ENCODE measurements at regions not wholly inside any gene's neighbourhood (a gene's known extent, or its start where the extent isn't known, plus 50 kb on each side); places are given as distances from the start of the nearest gene placed in this dataset.

DNA sequence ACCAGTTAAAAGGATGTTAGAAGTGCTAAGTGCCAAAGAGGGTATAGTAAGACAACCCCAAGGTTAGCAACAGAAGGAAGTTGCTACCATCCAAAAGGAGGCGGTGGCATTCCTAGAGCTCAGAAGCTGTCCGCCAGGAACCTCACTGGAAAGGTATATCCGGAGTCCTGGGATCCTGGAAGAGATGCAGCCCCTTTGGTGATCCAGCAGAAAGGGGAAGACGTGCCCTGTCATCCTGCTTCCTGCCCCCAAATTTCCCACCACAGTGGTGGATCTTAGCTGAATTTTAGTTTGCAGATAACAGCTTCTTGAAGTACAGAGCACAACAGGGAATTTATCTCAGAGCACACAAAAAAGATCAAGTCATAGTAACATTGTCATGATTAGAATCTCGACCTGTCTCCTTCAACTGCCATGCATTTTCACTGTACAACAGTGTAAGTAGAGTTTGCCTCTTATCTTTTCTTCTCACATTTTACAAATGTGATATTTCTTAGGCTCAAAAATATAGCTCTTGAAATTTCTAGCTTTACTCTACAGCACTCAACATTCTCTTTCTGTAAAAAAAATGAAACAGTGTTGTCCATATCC, 526.3 kb downstream of the SOX5 start:
- TF ChIP-seq TAF1 (IDR thresholded peaks at IDR 0.05; ENCODE audit: borderline replicate concordance, low read depth, low read length) = no peak
- no peak for TF ChIP-seq POLR2A (IDR thresholded peaks at IDR 0.05; ENCODE audit: low read depth, low read length)
- no peak for TF ChIP-seq POLR2AphosphoS5 (IDR thresholded peaks at IDR 0.05; ENCODE audit: low read depth, low read length)
- DNase-seq (ENCODE audit: insufficient read length) = no peak
- no peak for FAIRE-seq

- FAIRE-seq (no peak), DNase-seq (ENCODE audit: insufficient read length) (no peak)
- TF ChIP-seq TAF1 (IDR thresholded peaks at IDR 0.05; ENCODE audit: borderline replicate concordance, low read depth, low read length) (no peak), POLR2AphosphoS5 (IDR thresholded peaks at IDR 0.05; ENCODE audit: low read depth, low read length) (no peak), POLR2A (IDR thresholded peaks at IDR 0.05; ENCODE audit: low read depth, low read length) (no peak)
These were observed 525.7 kb downstream of the SOX5 start for GRCh38 chr12:23423796-23424195.

DNA sequence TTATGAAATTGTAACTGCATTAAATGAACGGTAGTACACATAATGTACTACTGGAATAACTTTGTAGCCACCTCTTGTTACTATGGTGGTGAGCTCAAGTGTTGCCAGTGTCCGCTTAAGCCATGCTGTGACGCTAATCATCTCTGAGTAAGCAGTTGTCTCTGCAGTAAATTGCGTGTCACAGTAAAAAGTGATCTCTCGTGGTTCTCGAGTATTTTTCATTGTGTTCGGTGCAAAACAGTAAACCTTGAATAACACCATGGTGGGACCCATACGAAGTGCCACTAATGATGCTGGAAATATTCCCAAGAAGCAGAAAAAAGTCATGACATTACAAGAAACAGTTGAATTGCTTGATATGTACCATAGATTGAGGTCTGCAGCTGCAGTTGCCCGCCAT, 524.8 kb downstream of the SOX5 start:
- TF ChIP-seq TAF1 (IDR thresholded peaks at IDR 0.05; ENCODE audit: borderline replicate concordance, low read depth, low read length) (no peak), POLR2AphosphoS5 (IDR thresholded peaks at IDR 0.05; ENCODE audit: low read depth, low read length) (no peak), POLR2A (IDR thresholded peaks at IDR 0.05; ENCODE audit: low read depth, low read length) (no peak)
- DNase-seq (ENCODE audit: insufficient read length) (no peak), FAIRE-seq (no peak)

DNA sequence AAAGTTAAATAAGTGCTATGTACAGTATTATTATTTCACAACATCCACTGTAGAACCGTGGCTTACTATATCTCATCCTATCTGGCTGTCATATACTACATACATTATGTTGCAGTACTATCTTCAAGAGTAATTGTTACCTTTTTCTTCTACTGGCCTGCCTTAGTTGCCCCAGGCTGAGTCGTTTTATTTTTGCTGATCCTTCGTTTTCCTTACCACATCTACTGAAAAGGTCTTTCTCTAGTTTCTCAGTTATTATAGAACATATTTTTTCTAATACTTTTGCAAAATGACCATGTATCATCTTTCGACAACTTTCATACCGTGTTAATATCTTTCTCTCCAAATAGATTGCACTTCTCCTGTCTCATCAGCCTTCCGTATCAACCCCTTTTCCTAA, 523.1 kb downstream of the SOX5 start:
- FAIRE-seq (no peak), DNase-seq (ENCODE audit: insufficient read length) (no peak)
- no peak for TF ChIP-seq TAF1 (IDR thresholded peaks at IDR 0.05; ENCODE audit: borderline replicate concordance, low read depth, low read length)
- TF ChIP-seq POLR2A (IDR thresholded peaks at IDR 0.05; ENCODE audit: low read depth, low read length) = no peak
- no peak for TF ChIP-seq POLR2AphosphoS5 (IDR thresholded peaks at IDR 0.05; ENCODE audit: low read depth, low read length)

DNA sequence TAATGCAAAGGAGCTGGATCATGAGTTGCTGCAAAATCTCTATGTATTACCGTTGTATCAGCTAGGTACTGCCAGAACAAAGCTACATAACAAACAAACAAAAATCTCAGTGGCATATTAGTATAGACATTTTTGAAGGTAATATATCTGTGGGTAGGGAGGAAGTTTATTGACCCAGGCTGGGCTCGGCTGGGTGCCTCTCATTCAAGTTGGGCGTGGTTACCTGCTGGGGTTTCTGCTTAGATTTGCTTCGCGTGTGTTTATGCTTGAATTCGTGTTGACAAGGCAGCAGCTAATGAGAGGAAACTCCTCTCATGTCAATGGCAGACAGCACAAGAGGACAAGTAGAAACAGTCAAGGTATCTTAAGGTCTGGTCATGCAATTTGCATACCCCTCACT, 520.7 kb downstream of the SOX5 start:
- FAIRE-seq (no peak), DNase-seq (ENCODE audit: insufficient read length) (no peak)
- TF ChIP-seq TAF1 (IDR thresholded peaks at IDR 0.05; ENCODE audit: borderline replicate concordance, low read depth, low read length) (no peak), POLR2A (IDR thresholded peaks at IDR 0.05; ENCODE audit: low read depth, low read length) (no peak), POLR2AphosphoS5 (IDR thresholded peaks at IDR 0.05; ENCODE audit: low read depth, low read length) (no peak)

DNA sequence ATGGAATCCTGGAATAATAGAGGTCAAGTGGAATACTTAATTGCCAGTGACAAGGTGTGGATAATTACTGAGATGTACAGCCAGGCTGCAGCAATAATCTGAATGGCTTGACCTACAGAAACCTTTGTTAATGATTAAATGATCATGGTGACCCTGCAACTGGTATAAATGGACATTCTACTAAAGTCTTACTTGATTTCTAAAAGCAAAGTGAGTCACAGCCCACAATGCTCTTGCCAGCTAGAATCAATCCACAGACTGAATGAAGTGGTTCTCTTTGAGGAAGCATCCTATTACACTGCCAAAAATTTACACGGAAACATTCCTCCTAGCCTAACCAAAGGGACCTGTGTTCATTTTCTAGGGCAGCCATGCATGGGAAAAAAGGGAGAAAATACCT, 518.5 kb downstream of the SOX5 start:
- DNase-seq (ENCODE audit: insufficient read length) = no peak
- TF ChIP-seq TAF1 (IDR thresholded peaks at IDR 0.05; ENCODE audit: borderline replicate concordance, low read depth, low read length) = no peak
- no peak for FAIRE-seq

GRCh38 chr12:23433121-23433520, 516.3 kb downstream of the SOX5 start:
- DNase-seq (ENCODE audit: insufficient read length) = no peak
- TF ChIP-seq POLR2AphosphoS5 (IDR thresholded peaks at IDR 0.05; ENCODE audit: low read depth, low read length) = no peak
- no peak for TF ChIP-seq TAF1 (IDR thresholded peaks at IDR 0.05; ENCODE audit: borderline replicate concordance, low read depth, low read length)
- no peak for TF ChIP-seq POLR2A (IDR thresholded peaks at IDR 0.05; ENCODE audit: low read depth, low read length)
- FAIRE-seq = no peak

DNA sequence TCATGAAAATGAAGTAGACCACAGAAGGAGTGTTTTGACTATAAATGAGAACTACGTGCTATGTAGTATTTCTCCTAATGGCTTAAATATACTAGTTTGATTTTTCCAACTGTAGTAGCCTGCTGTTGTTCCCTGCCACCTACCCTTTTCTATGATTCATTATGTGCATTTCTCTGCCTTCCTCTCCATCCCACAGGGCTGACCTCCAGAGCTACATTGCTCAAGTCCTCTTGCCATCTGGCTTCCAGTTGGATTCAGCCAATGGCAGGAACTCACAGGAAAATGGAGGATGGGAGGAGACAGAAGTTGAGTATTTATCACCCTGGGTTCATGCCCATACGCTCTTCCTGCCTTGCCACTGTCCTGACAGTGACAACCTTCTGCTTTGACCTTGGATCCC, 515.3 kb downstream of the SOX5 start:
- DNase-seq (ENCODE audit: insufficient read length) (no peak), FAIRE-seq (no peak)
- TF ChIP-seq TAF1 (IDR thresholded peaks at IDR 0.05; ENCODE audit: borderline replicate concordance, low read depth, low read length) = no peak
- TF ChIP-seq POLR2A (IDR thresholded peaks at IDR 0.05; ENCODE audit: low read depth, low read length) = no peak

- TF ChIP-seq TAF1 (IDR thresholded peaks at IDR 0.05; ENCODE audit: borderline replicate concordance, low read depth, low read length) (no peak), POLR2A (IDR thresholded peaks at IDR 0.05; ENCODE audit: low read depth, low read length) (no peak), POLR2AphosphoS5 (IDR thresholded peaks at IDR 0.05; ENCODE audit: low read depth, low read length) (no peak)
- no peak for FAIRE-seq
- no peak for DNase-seq (ENCODE audit: insufficient read length)
These were observed 502.7 kb downstream of the SOX5 start for GRCh38 chr12:23446746-23447145.

DNA sequence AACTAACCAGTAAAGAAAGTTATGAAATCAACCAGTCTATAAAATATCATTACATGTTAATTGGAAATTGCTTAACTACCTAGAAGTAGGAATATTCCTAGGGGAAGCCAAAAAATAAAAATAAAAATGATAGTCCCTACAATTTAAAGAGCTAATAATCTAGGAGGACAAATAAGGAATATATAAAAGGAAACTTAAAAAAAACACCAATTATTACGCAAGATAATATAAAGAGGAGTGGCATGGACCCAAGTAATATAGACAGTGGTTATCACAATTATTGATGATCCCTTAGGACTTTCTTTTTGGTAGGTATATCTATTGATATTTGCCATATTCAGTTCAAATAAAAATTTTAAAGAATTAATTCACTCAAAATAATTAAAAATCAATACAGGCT, 498.7 kb downstream of the SOX5 start:
- DNase-seq (ENCODE audit: insufficient read length) (no peak), FAIRE-seq (no peak)
- TF ChIP-seq TAF1 (IDR thresholded peaks at IDR 0.05; ENCODE audit: borderline replicate concordance, low read depth, low read length) = no peak
- no peak for TF ChIP-seq POLR2AphosphoS5 (IDR thresholded peaks at IDR 0.05; ENCODE audit: low read depth, low read length)
- TF ChIP-seq POLR2A (IDR thresholded peaks at IDR 0.05; ENCODE audit: low read depth, low read length) = no peak

GRCh38 chr12:23455283-23455682, 494.2 kb downstream of the SOX5 start:
- TF ChIP-seq TAF1 (IDR thresholded peaks at IDR 0.05; ENCODE audit: borderline replicate concordance, low read depth, low read length) (no peak), POLR2A (IDR thresholded peaks at IDR 0.05; ENCODE audit: low read depth, low read length) (no peak), POLR2AphosphoS5 (IDR thresholded peaks at IDR 0.05; ENCODE audit: low read depth, low read length) (no peak)
- FAIRE-seq = no peak
- DNase-seq (ENCODE audit: insufficient read length) = no peak

DNA sequence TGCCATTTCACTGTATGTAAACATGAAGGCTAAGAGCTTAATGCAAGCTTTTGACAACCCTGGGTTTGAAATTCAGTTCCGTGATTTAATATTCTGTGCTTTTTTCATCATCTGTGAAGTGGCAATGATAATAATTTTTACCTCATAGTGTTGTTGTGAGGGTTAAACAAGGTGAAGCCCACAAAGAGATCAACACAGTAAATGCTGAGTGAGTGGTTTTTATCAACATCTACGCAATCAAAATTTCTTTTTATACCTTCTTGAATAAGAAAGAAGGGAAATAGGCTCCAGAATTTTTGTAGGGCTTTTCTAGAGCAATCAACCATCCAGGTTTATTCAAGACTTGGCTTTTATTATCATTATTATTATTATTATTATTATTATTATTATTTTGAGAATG, 490.8 kb downstream of the SOX5 start:
- FAIRE-seq = no peak
- no peak for DNase-seq (ENCODE audit: insufficient read length)
- TF ChIP-seq POLR2A (IDR thresholded peaks at IDR 0.05; ENCODE audit: low read depth, low read length) = no peak
- no peak for TF ChIP-seq TAF1 (IDR thresholded peaks at IDR 0.05; ENCODE audit: borderline replicate concordance, low read depth, low read length)
- no peak for TF ChIP-seq POLR2AphosphoS5 (IDR thresholded peaks at IDR 0.05; ENCODE audit: low read depth, low read length)

GRCh38 chr12:23462546-23462945, 486.9 kb downstream of the SOX5 start:
- FAIRE-seq (no peak), DNase-seq (ENCODE audit: insufficient read length) (no peak)
- TF ChIP-seq POLR2A (IDR thresholded peaks at IDR 0.05; ENCODE audit: low read depth, low read length) = no peak
- TF ChIP-seq TAF1 (IDR thresholded peaks at IDR 0.05; ENCODE audit: borderline replicate concordance, low read depth, low read length) = no peak
- TF ChIP-seq POLR2AphosphoS5 (IDR thresholded peaks at IDR 0.05; ENCODE audit: low read depth, low read length) = no peak
